Activated T-cell treated with anti-CD3 and anti-CD28 coated beads for 48 hours (primary cell): ENCODE measurements at regions not wholly inside any gene's neighbourhood (a gene's known extent, or its start where the extent isn't known, plus 50 kb on each side); places are given as distances from the start of the nearest gene placed in this dataset.

Source experiments
- DNase-seq: peaks from one replicate; pipeline ENCODE4 v3.0.0-alpha.2; 2020; ENCODE audit warnings: low read depth

GRCh38 chr6:91453224-91453878 is 866.5 kb upstream of the MAP3K7 start:
- no peak for DNase-seq

GRCh38 chr6:91449539-91449938 is 862.7 kb upstream of the MAP3K7 start:
- DNase-seq, result no peak

GRCh38 chr6:91447530-91448254 is 860.8 kb upstream of the MAP3K7 start:
- no peak for DNase-seq

- no peak for DNase-seq
Observed at GRCh38 chr6:91447081-91447480, 860.2 kb upstream of the MAP3K7 start.

- DNase-seq, result no peak
Observed at GRCh38 chr6:91443405-91443804, 856.5 kb upstream of the MAP3K7 start.

GRCh38 chr6:91442342-91442741 is 855.5 kb upstream of the MAP3K7 start:
- no peak for DNase-seq

- DNase-seq, result no peak
Observed at GRCh38 chr6:91438570-91438969, 851.7 kb upstream of the MAP3K7 start.

GRCh38 chr6:91437315-91437729 is 850.5 kb upstream of the MAP3K7 start:
- no peak for DNase-seq

- no peak for DNase-seq
Observed at GRCh38 chr6:91436448-91436847, 849.6 kb upstream of the MAP3K7 start.

GRCh38 chr6:91435630-91436029 is 848.8 kb upstream of the MAP3K7 start:
- no peak for DNase-seq

GRCh38 chr6:91434576-91434975 is 847.7 kb upstream of the MAP3K7 start:
- DNase-seq, result no peak

- DNase-seq, result no peak
Observed at GRCh38 chr6:91433660-91434534, 847.0 kb upstream of the MAP3K7 start.

- no peak for DNase-seq
Observed at GRCh38 chr6:91428953-91429560, 842.2 kb upstream of the MAP3K7 start.

GRCh38 chr6:91428296-91428695 is 841.4 kb upstream of the MAP3K7 start:
- DNase-seq, result no peak

GRCh38 chr6:91420243-91420642 is 833.4 kb upstream of the MAP3K7 start:
- DNase-seq, result no peak

- no peak for DNase-seq
Observed at GRCh38 chr6:91415031-91415605, 828.2 kb upstream of the MAP3K7 start.

GRCh38 chr6:91412532-91412931 is 825.7 kb upstream of the MAP3K7 start:
- no peak for DNase-seq

- no peak for DNase-seq
Observed at GRCh38 chr6:91407706-91408105, 820.8 kb upstream of the MAP3K7 start.

- DNase-seq, result no peak
Observed at GRCh38 chr6:91392951-91393350, 806.1 kb upstream of the MAP3K7 start.

GRCh38 chr6:91387290-91388059 is 800.6 kb upstream of the MAP3K7 start:
- no peak for DNase-seq

GRCh38 chr6:91386204-91386603 is 799.3 kb upstream of the MAP3K7 start:
- no peak for DNase-seq
